Naive thymus-derived CD4-positive, alpha-beta T cell (primary cell): ENCODE measurements at regions not wholly inside any gene's neighbourhood (a gene's known extent, or its start where the extent isn't known, plus 50 kb on each side); places are given as distances from the start of the nearest gene placed in this dataset.

Source experiments
- ATAC-seq: fragments of 150-1000 bp; cut with Tn5 transposase; 2 replicates; pipeline ENCODE4 v1.10.0; 2021; ENCODE audit warnings: mild to moderate bottlenecking, moderate library complexity
- CTCF ChIA-PET: fragments of 350-600 bp; sonication (Branson Sonifier 250); formaldehyde crosslinking; loops from one replicate; lab custom pipeline; 2021; ENCODE audit warnings: antibody characterized with exemption; lab: Charles Lee
- POLR2A ChIA-PET: fragments of 350-600 bp; sonication (Branson Sonifier 250); formaldehyde crosslinking; loops from one replicate; lab custom pipeline; 2021; ENCODE audit warnings: antibody characterized with exemption, inconsistent platforms; lab: Charles Lee
- DNase-seq, 9 donors: peaks; one replicate each; pipeline versions ENCODE4 v3.0.0 to v3.0.0-alpha.2; 2020 to 2022; ENCODE audit warnings: mixed read lengths in 1 of 9
- H3K27ac ChIP-seq: one replicate; pipeline ENCODE4 v1.7.0; 2013; ENCODE audit warnings: mild to moderate bottlenecking, low read depth, low read length, moderate library complexity
- H3K27me3 ChIP-seq, 2 donors: one replicate each; pipeline ENCODE4 v1.7.0; 2013; ENCODE audit warnings: low read length in 2 of 2, mild to moderate bottlenecking in 2 of 2, moderate library complexity in 2 of 2; ENCODE audit not compliant: control insufficient read depth in 2 of 2, insufficient read depth in 2 of 2
- H3K36me3 ChIP-seq, 3 experiments: 1 replicate in 2 of 3; 2 replicates in 1 of 3; pipeline ENCODE4 v1.7.0; 2013; ENCODE audit warnings: low read length in 3 of 3, mild to moderate bottlenecking in 3 of 3, moderate library complexity in 1 of 3; ENCODE audit not compliant: insufficient read depth in 3 of 3, control insufficient read depth in 2 of 3
- H3K4me1 ChIP-seq, 2 donors: one replicate each; pipeline ENCODE4 v1.7.0; 2013; ENCODE audit warnings: low read length in 2 of 2, mild to moderate bottlenecking in 2 of 2, moderate library complexity in 1 of 2; ENCODE audit not compliant: control insufficient read depth in 2 of 2, insufficient read depth in 2 of 2
- H3K4me3 ChIP-seq: 2 replicates; pipeline ENCODE4 v1.7.0; 2013; ENCODE audit warnings: mild to moderate bottlenecking, low read length
- H3K9me3 ChIP-seq, 3 experiments: 1 replicate in 2 of 3; 2 replicates in 1 of 3; pipeline ENCODE4 v1.7.0; 2013; ENCODE audit warnings: low read length in 3 of 3; ENCODE audit not compliant: control insufficient read depth in 2 of 3
- H3K27ac Mint-ChIP-seq, 9 donors: one replicate each; pipeline ENCODE4 v1.8.0; 2020 to 2022; ENCODE audit warnings: mixed read lengths in 9 of 9, mild to moderate bottlenecking in 8 of 9, moderate library complexity in 5 of 9, inconsistent platforms in 2 of 9
- H3K27me3 Mint-ChIP-seq, 5 donors: one replicate each; pipeline ENCODE4 v1.8.0; 2021 to 2022; ENCODE audit warnings: mixed read lengths in 5 of 5, mild to moderate bottlenecking in 1 of 5
- H3K36me3 Mint-ChIP-seq, 5 donors: one replicate each; pipeline ENCODE4 v1.8.0; 2020 to 2022; ENCODE audit warnings: mixed read lengths in 5 of 5, mild to moderate bottlenecking in 3 of 5, inconsistent platforms in 1 of 5
- H3K4me1 Mint-ChIP-seq, 7 donors: one replicate each; pipeline ENCODE4 v1.8.0; 2020 to 2022; ENCODE audit warnings: mixed read lengths in 7 of 7, mild to moderate bottlenecking in 3 of 7, inconsistent platforms in 1 of 7
- H3K4me3 Mint-ChIP-seq, 10 donors: one replicate each; pipeline ENCODE4 v1.8.0; 2020 to 2022; ENCODE audit warnings: mild to moderate bottlenecking in 10 of 10, mixed read lengths in 10 of 10, moderate library complexity in 6 of 10, inconsistent platforms in 2 of 10
- H3K9me3 Mint-ChIP-seq, 11 donors: one replicate each; pipeline ENCODE4 v1.8.0; 2020 to 2022; ENCODE audit warnings: mixed read lengths in 11 of 11, mild to moderate bottlenecking in 4 of 11, inconsistent platforms in 1 of 11, moderate library complexity in 1 of 11
- intact Hi-C, 2 donors: fragments of 100-400 bp; cut with micrococcal nuclease; formaldehyde crosslinking; loops; one replicate each; pipeline ENCODE4 v1.15.1; 2023

GRCh38 chr9:97781902-97782301 lies 71.1 kb upstream of the FOXE1 start:
- Histone ChIP-seq H3K27ac (no peak overlapping the region), H3K4me3 (no peak overlapping the region), H3K9me3 (peaks cover 0 to 7% (median 0%) of the 10 kb centered on the region in 3 experiments), H3K36me3 (no peaks in the 10 kb centered on the region), H3K4me1 (no peaks in the 10 kb centered on the region), H3K27me3 (no peaks in the 10 kb centered on the region)
- no peak for ATAC-seq
- H3K4me3 Mint-ChIP-seq = no peak overlapping the region
- peaks cover 0 to 29% (median 14%) of the 10 kb centered on the region in 11 donors for H3K9me3 Mint-ChIP-seq
- ChIA-PET CTCF (no interaction called here), POLR2A (no interaction called here)
- peaks cover 5 to 25% (median 10%) of the 10 kb centered on the region in 5 donors for H3K27me3 Mint-ChIP-seq
- no peak for DNase-seq
- no peak overlapping the region for H3K27ac Mint-ChIP-seq
- H3K36me3 Mint-ChIP-seq = peaks cover 0 to 10% (median 6%) of the 10 kb centered on the region in 5 donors
- intact Hi-C loops = no loop called here
- H3K4me1 Mint-ChIP-seq = no peaks in the 10 kb centered on the region

DNA sequence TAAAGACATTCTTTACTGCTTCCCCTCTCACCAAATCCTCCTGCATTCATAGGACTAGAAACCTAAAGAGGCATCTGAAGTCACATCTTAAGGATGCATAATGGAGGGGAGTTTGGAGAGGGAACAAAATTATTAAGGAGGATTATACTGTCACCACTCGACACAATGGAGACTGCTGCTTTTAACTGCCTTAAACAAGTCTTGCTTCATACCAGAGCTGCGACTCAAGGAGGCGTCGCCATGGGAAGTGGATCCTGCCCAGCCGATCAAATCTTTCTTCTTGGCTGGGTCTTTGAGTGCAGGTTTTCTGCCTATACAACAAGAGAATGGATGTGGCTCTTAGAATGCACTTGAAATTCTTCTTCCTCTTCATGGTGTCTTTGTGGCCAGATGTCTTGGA lies 66.7 kb upstream of the FOXE1 start:
- intact Hi-C loops = no loop called here
- no peaks in the 10 kb centered on the region for H3K36me3 ChIP-seq
- H3K4me3 ChIP-seq = no peak overlapping the region
- CTCF ChIA-PET = no interaction called here
- POLR2A ChIA-PET = no interaction called here
- no peaks in the 10 kb centered on the region for H3K4me1 Mint-ChIP-seq
- peaks cover 0 to 2% (median 0%) of the 10 kb centered on the region in 11 donors for H3K9me3 Mint-ChIP-seq
- H3K36me3 Mint-ChIP-seq = no peaks in the 10 kb centered on the region
- no peak overlapping the region for H3K27ac Mint-ChIP-seq
- H3K4me1 ChIP-seq = no peaks in the 10 kb centered on the region
- peaks cover 5 to 23% (median 7%) of the 10 kb centered on the region in 5 donors for H3K27me3 Mint-ChIP-seq
- no peaks in the 10 kb centered on the region for H3K9me3 ChIP-seq
- H3K27me3 ChIP-seq = peaks cover 0 to 5% of the 10 kb centered on the region in 2 donors
- no peak overlapping the region for H3K4me3 Mint-ChIP-seq
- ATAC-seq (no peak), DNase-seq (no peak)
- H3K27ac ChIP-seq = no peak overlapping the region

GRCh38 chr9:97787551-97787950 lies 65.5 kb upstream of the FOXE1 start:
- CTCF ChIA-PET = no interaction called here
- no peak for ATAC-seq
- H3K36me3 Mint-ChIP-seq = no peaks in the 10 kb centered on the region

GRCh38 chr9:97788763-97789663 lies 64.0 kb upstream of the FOXE1 start:
- Histone ChIP-seq H3K36me3 (no peaks in the 10 kb centered on the region), H3K4me3 (no peak overlapping the region), H3K4me1 (no peaks in the 10 kb centered on the region), H3K27ac (no peak overlapping the region), H3K9me3 (no peaks in the 10 kb centered on the region), H3K27me3 (peaks cover 0 to 5% of the 10 kb centered on the region in 2 donors)
- H3K4me1 Mint-ChIP-seq = no peaks in the 10 kb centered on the region
- DNase-seq = no peak
- peaks cover 3 to 20% (median 7%) of the 10 kb centered on the region in 5 donors for H3K27me3 Mint-ChIP-seq
- H3K4me3 Mint-ChIP-seq = no peak overlapping the region
- ChIA-PET CTCF (no interaction called here), POLR2A (no interaction called here)
- intact Hi-C loops = no loop called here
- ATAC-seq = no peak
- no peak overlapping the region for H3K27ac Mint-ChIP-seq
- no peaks in the 10 kb centered on the region for H3K36me3 Mint-ChIP-seq
- peaks cover 0 to 2% (median 0%) of the 10 kb centered on the region in 11 donors for H3K9me3 Mint-ChIP-seq

More at GRCh38 chr9:97787551-97787950, 65.5 kb upstream of the FOXE1 start:
- POLR2A ChIA-PET = no interaction called here
- no peaks in the 10 kb centered on the region for H3K36me3 ChIP-seq
- intact Hi-C loops = no loop called here
- Mint-ChIP-seq H3K9me3 (peaks cover 0 to 2% (median 0%) of the 10 kb centered on the region in 11 donors), H3K4me1 (no peaks in the 10 kb centered on the region), H3K27ac (no peak overlapping the region), H3K27me3 (peaks cover 5 to 20% (median 7%) of the 10 kb centered on the region in 5 donors), H3K4me3 (no peak overlapping the region)
- no peak for DNase-seq
- H3K4me3 ChIP-seq = no peak overlapping the region
- no peak overlapping the region for H3K27ac ChIP-seq
- H3K4me1 ChIP-seq = no peaks in the 10 kb centered on the region
- no peaks in the 10 kb centered on the region for H3K9me3 ChIP-seq
- peaks cover 0 to 5% of the 10 kb centered on the region in 2 donors for H3K27me3 ChIP-seq

DNA sequence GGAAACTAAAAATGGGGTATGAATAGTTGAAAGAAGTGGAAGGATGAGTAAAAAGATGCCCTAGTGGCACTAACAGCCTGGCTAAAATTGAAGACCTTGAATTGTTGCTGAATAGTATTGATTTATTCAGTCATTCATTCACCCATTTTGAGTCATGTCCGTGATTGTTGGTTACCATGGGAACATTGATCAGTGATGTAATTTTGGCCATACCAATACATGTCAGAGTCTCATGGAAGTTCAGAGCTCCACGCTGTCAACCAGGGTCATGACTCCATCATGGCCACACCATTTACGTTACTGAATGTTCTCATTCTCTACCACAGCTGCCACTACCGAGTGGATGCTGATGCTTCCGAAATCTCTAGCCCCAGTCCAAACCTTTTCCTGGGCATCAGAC lies 62.5 kb upstream of the FOXE1 start:
- ChIA-PET CTCF (no interaction called here), POLR2A (no interaction called here)
- intact Hi-C loops = no loop called here
- H3K27me3 ChIP-seq = peaks cover 0 to 5% of the 10 kb centered on the region in 2 donors
- H3K9me3 ChIP-seq = no peaks in the 10 kb centered on the region
- H3K4me3 ChIP-seq = no peak overlapping the region
- H3K36me3 ChIP-seq = no peaks in the 10 kb centered on the region
- no peaks in the 10 kb centered on the region for H3K36me3 Mint-ChIP-seq
- H3K4me1 Mint-ChIP-seq = no peaks in the 10 kb centered on the region
- DNase-seq = no peak
- H3K27me3 Mint-ChIP-seq = peaks cover 3 to 14% (median 7%) of the 10 kb centered on the region in 5 donors
- H3K27ac Mint-ChIP-seq = no peak overlapping the region
- peaks cover 0 to 2% (median 0%) of the 10 kb centered on the region in 11 donors for H3K9me3 Mint-ChIP-seq
- H3K27ac ChIP-seq = no peak overlapping the region
- no peak for ATAC-seq
- no peaks in the 10 kb centered on the region for H3K4me1 ChIP-seq
- no peak overlapping the region for H3K4me3 Mint-ChIP-seq

GRCh38 chr9:97791542-97791941 lies 61.5 kb upstream of the FOXE1 start:
- CTCF ChIA-PET = no interaction called here
- H3K27me3 ChIP-seq = peaks cover 0 to 5% of the 10 kb centered on the region in 2 donors

More at GRCh38 chr9:97791542-97791941, 61.5 kb upstream of the FOXE1 start:
- POLR2A ChIA-PET = no interaction called here
- intact Hi-C loops = no loop called here
- H3K4me3 ChIP-seq = no peak overlapping the region
- ATAC-seq = no peak
- no peaks in the 10 kb centered on the region for H3K4me1 ChIP-seq
- H3K4me1 Mint-ChIP-seq = no peaks in the 10 kb centered on the region
- H3K36me3 Mint-ChIP-seq = no peaks in the 10 kb centered on the region
- DNase-seq = no peak
- no peak overlapping the region for H3K27ac Mint-ChIP-seq
- H3K9me3 Mint-ChIP-seq = peaks cover 0 to 6% (median 0%) of the 10 kb centered on the region in 11 donors
- H3K9me3 ChIP-seq = no peaks in the 10 kb centered on the region
- H3K4me3 Mint-ChIP-seq = no peak overlapping the region
- H3K27ac ChIP-seq = no peak overlapping the region
- peaks cover 3 to 11% (median 7%) of the 10 kb centered on the region in 5 donors for H3K27me3 Mint-ChIP-seq
- no peaks in the 10 kb centered on the region for H3K36me3 ChIP-seq
